ENCODE measurements at regions not wholly inside any gene's neighbourhood (a gene's known extent, or its start where the extent isn't known, plus 50 kb on each side); places are given as distances from the start of the nearest gene placed in this dataset.

- no peak for DNase-seq (ENCODE audit: low read depth)
These were observed 93.7 kb upstream of the FUT8 start for GRCh38 chr14:65318636-65319506.

GRCh38 chr14:65320661-65321308 lies 91.7 kb upstream of the FUT8 start:
- DNase-seq (ENCODE audit: low read depth): no peak

- DNase-seq (ENCODE audit: low read depth): peak; percentile 85
These were observed 91.1 kb upstream of the FUT8 start for GRCh38 chr14:65321370-65321875.

- no peak for DNase-seq (ENCODE audit: low read depth)
These were observed 83.0 kb upstream of the FUT8 start for GRCh38 chr14:65329481-65329880.

GRCh38 chr14:65329911-65330310 lies 82.6 kb upstream of the FUT8 start:
- no peak for DNase-seq (ENCODE audit: low read depth)

- DNase-seq (ENCODE audit: low read depth): no peak
These were observed 82.1 kb upstream of the FUT8 start for GRCh38 chr14:65330416-65330815.

GRCh38 chr14:65331652-65332051 lies 80.9 kb upstream of the FUT8 start:
- no peak for DNase-seq (ENCODE audit: low read depth)

- no peak for DNase-seq (ENCODE audit: low read depth)
These were observed 80.2 kb upstream of the FUT8 start for GRCh38 chr14:65332141-65332871.

GRCh38 chr14:65333943-65334687 lies 78.4 kb upstream of the FUT8 start:
- peak; percentile 88 for DNase-seq (ENCODE audit: low read depth)

- no peak for DNase-seq (ENCODE audit: low read depth)
These were observed 77.6 kb upstream of the FUT8 start for GRCh38 chr14:65334765-65335410.

GRCh38 chr14:65335411-65335947 lies 77.1 kb upstream of the FUT8 start:
- DNase-seq (ENCODE audit: low read depth): no peak

GRCh38 chr14:65336191-65336591 lies 76.3 kb upstream of the FUT8 start:
- peak; percentile 60 for DNase-seq (ENCODE audit: low read depth)

- no peak for DNase-seq (ENCODE audit: low read depth)
These were observed 72.7 kb upstream of the FUT8 start for GRCh38 chr14:65339866-65340265.

- no peak for DNase-seq (ENCODE audit: low read depth)
These were observed 68.5 kb upstream of the FUT8 start for GRCh38 chr14:65344011-65344410.

- no peak for DNase-seq (ENCODE audit: low read depth)
These were observed 67.3 kb upstream of the FUT8 start for GRCh38 chr14:65345266-65345665.

GRCh38 chr14:65346474-65346873 lies 66.1 kb upstream of the FUT8 start:
- DNase-seq (ENCODE audit: low read depth): no peak

GRCh38 chr14:65346895-65347294 lies 65.6 kb upstream of the FUT8 start:
- DNase-seq (ENCODE audit: low read depth): no peak

- DNase-seq (ENCODE audit: low read depth): peak; percentile 35
These were observed 64.4 kb upstream of the FUT8 start for GRCh38 chr14:65348137-65348536.

GRCh38 chr14:65349100-65349499 lies 63.4 kb upstream of the FUT8 start:
- DNase-seq (ENCODE audit: low read depth): no peak

GRCh38 chr14:65351493-65352194 lies 60.9 kb upstream of the FUT8 start:
- no peak for DNase-seq (ENCODE audit: low read depth)
